ENCODE measurements at regions not wholly inside any gene's neighbourhood (a gene's known extent, or its start where the extent isn't known, plus 50 kb on each side); places are given as distances from the start of the nearest gene placed in this dataset.

- intact Hi-C loops (cut with DNase I), result no loop called here
These were observed 172.3 kb upstream of the MVB12B start for GRCh38 chr9:126154182-126154827.

DNA sequence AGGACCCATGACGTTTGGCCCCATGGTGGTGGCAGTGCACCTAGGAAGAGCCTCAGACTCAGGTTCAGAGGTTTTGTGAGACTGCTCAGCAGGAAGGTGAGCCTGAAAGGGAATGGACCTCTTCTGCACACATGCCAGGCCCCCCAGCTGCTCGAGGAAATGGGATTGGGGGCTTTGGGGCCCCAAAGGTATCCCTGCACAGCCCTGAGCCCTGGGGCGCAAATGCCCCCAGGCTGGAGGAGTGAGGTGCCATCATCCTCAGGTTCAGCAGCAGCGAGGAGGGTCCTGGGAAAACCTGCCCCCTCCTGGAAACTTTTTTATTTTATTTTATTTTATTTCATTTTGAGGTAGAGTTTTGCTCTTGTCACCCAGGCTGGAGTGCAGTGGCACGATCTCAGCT is 171.8 kb upstream of the MVB12B start:
- ATAC-seq, result no peak
- TF ChIP-seq CTCF (IDR thresholded peaks at IDR 0.05), result no peak
- Histone ChIP-seq H3K27me3 (peaks cover 0 to 48% of the 10 kb centered on the region in 2 donors), H3K9me3 (no peaks in the 10 kb centered on the region), H3K27ac (no peak overlapping the region), H3K36me3 (no peaks in the 10 kb centered on the region), H3K4me3 (no peak overlapping the region), H3K4me1 (peaks cover 0 to 5% of the 10 kb centered on the region in 2 donors)
- peak in 1 of 4 donors; percentile 24 for DNase-seq
- intact Hi-C loops (cut with DNase I), result no loop called here

More at GRCh38 chr9:126154182-126154827, 172.3 kb upstream of the MVB12B start:
- no peaks in the 10 kb centered on the region for H3K36me3 ChIP-seq
- H3K27ac ChIP-seq, result no peak overlapping the region
- H3K4me3 ChIP-seq, result no peak overlapping the region
- DNase-seq (peak in 1 of 4 donors; percentile 31), ATAC-seq (no peak)
- peaks cover 0 to 5% of the 10 kb centered on the region in 2 donors for H3K4me1 ChIP-seq
- H3K9me3 ChIP-seq, result no peaks in the 10 kb centered on the region
- TF ChIP-seq CTCF (IDR thresholded peaks at IDR 0.05), result no peak
- peaks cover 0 to 43% of the 10 kb centered on the region in 2 donors for H3K27me3 ChIP-seq

DNA sequence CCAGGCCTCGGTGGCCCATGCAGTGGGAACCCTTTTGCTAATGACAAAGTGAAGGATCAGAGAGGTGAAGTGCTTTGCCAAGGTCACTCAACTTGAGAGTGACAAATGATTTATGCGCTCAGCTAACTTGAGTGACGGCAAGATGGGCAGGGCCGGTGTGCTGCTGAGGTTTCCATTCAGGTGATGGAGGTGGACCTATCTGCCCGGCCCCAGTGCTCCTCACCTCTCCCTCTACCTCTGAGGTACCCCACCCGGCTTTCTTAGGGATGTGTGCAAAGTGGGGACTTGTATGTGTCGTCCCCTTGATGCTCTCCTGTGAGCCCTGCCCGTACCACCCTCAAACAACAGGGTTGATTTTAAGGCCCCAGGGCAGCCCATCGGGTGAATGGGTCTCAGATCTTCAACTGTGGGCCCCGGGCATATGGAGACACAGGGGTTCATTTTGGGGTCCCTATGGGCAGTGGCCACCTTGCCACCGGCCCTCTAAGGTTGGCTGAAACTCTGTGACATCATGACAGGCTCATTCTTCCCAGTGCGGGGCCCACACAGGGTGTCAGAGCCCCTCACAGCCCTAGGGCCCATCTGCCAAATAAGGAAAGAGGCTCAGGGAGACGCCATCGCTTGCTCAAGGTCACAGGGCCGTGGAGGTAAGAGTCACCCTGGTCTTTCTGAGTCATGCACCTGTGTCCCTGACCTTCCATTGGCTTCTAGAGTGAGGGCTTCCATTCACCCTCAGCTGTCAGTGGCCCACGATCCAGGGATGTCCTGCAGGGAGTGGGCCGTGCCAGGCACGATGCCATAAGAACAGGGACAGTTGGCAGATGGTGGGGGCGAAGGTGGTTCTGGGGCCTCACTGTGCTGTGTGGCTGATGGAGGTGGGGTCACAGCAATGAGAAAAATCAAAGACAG is 170.6 kb upstream of the MVB12B start:
- peaks cover 0 to 49% of the 10 kb centered on the region in 2 donors for H3K27me3 ChIP-seq
- TF ChIP-seq CTCF (IDR thresholded peaks at IDR 0.05), result no peak
- ATAC-seq (no peak), DNase-seq (peak in 1 of 4 donors; percentile 39)
- no peaks in the 10 kb centered on the region for H3K9me3 ChIP-seq
- H3K4me1 ChIP-seq, result no peaks in the 10 kb centered on the region
- H3K36me3 ChIP-seq, result no peaks in the 10 kb centered on the region
- H3K27ac ChIP-seq, result no peak overlapping the region
- no peak overlapping the region for H3K4me3 ChIP-seq
- intact Hi-C loops (cut with DNase I), result no loop called here

GRCh38 chr9:126156898-126157297 is 169.7 kb upstream of the MVB12B start:
- no peak overlapping the region for H3K4me3 ChIP-seq
- no peak overlapping the region for H3K27ac ChIP-seq
- no peak for TF ChIP-seq CTCF (IDR thresholded peaks at IDR 0.05)
- H3K4me1 ChIP-seq, result no peaks in the 10 kb centered on the region
- H3K36me3 ChIP-seq, result no peaks in the 10 kb centered on the region
- H3K9me3 ChIP-seq, result no peaks in the 10 kb centered on the region
- peaks cover 0 to 43% of the 10 kb centered on the region in 2 donors for H3K27me3 ChIP-seq
- ATAC-seq, result no peak
- peak in 1 of 4 donors; percentile 28 for DNase-seq
- intact Hi-C loops (cut with DNase I), result no loop called here

DNA sequence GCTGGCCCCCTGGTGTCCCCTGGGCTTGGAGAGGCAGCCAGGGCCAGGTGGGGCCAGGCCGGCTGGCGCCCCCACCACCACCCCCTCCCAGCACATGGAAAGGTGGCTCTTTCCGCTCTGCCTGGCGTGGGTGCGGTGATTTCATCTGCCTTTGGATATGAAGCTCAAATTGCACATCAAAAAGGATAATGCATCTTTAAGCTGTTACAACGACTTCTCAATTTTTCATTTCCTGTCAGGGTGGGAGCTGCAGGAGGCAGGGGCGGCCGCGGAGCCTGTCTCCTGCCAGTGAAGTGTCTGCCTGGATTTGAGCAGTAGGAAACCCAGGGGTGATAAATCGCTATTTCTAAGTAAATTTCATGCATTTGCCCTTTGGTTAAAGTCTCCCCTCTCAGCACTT is 169.2 kb upstream of the MVB12B start:
- no peak for TF ChIP-seq CTCF (IDR thresholded peaks at IDR 0.05)
- intact Hi-C loops (cut with DNase I), result no loop called here
- Histone ChIP-seq H3K36me3 (no peaks in the 10 kb centered on the region), H3K27me3 (peaks cover 0 to 39% of the 10 kb centered on the region in 2 donors), H3K9me3 (no peaks in the 10 kb centered on the region), H3K4me1 (no peaks in the 10 kb centered on the region), H3K27ac (no peak overlapping the region), H3K4me3 (no peak overlapping the region)
- ATAC-seq, result no peak
- DNase-seq, result peak in 1 of 4 donors; percentile 31

Data from left lung (tissue), 4 donors.